ENCODE measurements at regions not wholly inside any gene's neighbourhood (a gene's known extent, or its start where the extent isn't known, plus 50 kb on each side); places are given as distances from the start of the nearest gene placed in this dataset.

GRCh38 chr6:168959696-168960095 lies 293.9 kb downstream of the THBS2 start:
- TF ChIP-seq CTCF (IDR thresholded peaks at IDR 0.05) (no peak), POLR2AphosphoS5 (IDR thresholded peaks at IDR 0.05) (no peak)

Data from gastroesophageal sphincter (tissue), 3 donors.